Tibial artery (tissue), 4 donors: ENCODE measurements at regions not wholly inside any gene's neighbourhood (a gene's known extent, or its start where the extent isn't known, plus 50 kb on each side); places are given as distances from the start of the nearest gene placed in this dataset.
"Not testable (repeated sequence)": the region's sequence is repeated elsewhere in the genome, so short reads cannot be mapped to it uniquely, and the experiment has no call there.

Experiments used
- DNase-seq, 2 donors: peaks; one replicate each; pipeline ENCODE4 v3.0.0-alpha.2; 2019
- H3K27ac ChIP-seq, 2 donors: fragments of 200-600 bp; sonication (generic) in 1 of 2; 1 replicate in 1 of 2; 2 replicates in 1 of 2; pipeline ENCODE4 v1.5.1; 2018 to 2019; ENCODE audit warnings: mild to moderate bottlenecking in 1 of 2
- H3K27me3 ChIP-seq, 2 donors: fragments of 200-600 bp; sonication (generic) in 1 of 2; one replicate each; pipeline versions ENCODE4 v1.5.1 to v1.6.0; 2016 to 2019
- H3K36me3 ChIP-seq, 3 donors: fragments of 200-600 bp; sonication (generic) in 2 of 3; one replicate each; pipeline ENCODE4 v1.5.1; 2016 to 2019; ENCODE audit warnings: mild to moderate bottlenecking in 2 of 3
- H3K4me1 ChIP-seq, 4 donors: fragments of 200-600 bp; sonication (generic) in 2 of 4; 1 replicate in 3 of 4; 2 replicates in 1 of 4; pipeline ENCODE4 v1.5.1; 2016 to 2019
- H3K4me3 ChIP-seq, 2 donors: fragments of 200-600 bp; sonication (generic) in 1 of 2; 1 replicate in 1 of 2; 2 replicates in 1 of 2; pipeline ENCODE4 v1.5.1; 2018 to 2019; ENCODE audit warnings: mild to moderate bottlenecking in 2 of 2
- H3K9me3 ChIP-seq, 3 donors: fragments of 200-600 bp; sonication (generic) in 1 of 3; one replicate each; pipeline ENCODE4 v1.5.1; 2016 to 2019
- CTCF ChIP-seq, 2 experiments: fragments of 200-600 bp in 1 of 2; fragments of 450-650 bp in 1 of 2; IDR thresholded peaks; one replicate each; pipeline ENCODE4 v1.5.1; 2017 to 2019; ENCODE audit warnings: antibody characterized with exemption in 2 of 2, mild to moderate bottlenecking in 1 of 2, moderate library complexity in 1 of 2
- intact Hi-C: fragments of 100-400 bp; cut with DNase I; formaldehyde crosslinking; loops from one replicate; pipeline ENCODE4 v1.15.0; 2023; ENCODE audit warnings: low total_unique reads

GRCh38 chr9:28976684-28977083 is 1403.4 kb upstream of the C9orf72 start:
- H3K36me3 ChIP-seq: no peaks in the 10 kb centered on the region
- no peaks in the 10 kb centered on the region for H3K4me1 ChIP-seq
- no peak overlapping the region for H3K4me3 ChIP-seq
- DNase-seq: no peak
- no peak overlapping the region for H3K27ac ChIP-seq
- intact Hi-C loops: no loop called here
- no peaks in the 10 kb centered on the region for H3K27me3 ChIP-seq
- no peaks in the 10 kb centered on the region for H3K9me3 ChIP-seq
- TF ChIP-seq CTCF (IDR thresholded peaks at IDR 0.05): no peak

DNA sequence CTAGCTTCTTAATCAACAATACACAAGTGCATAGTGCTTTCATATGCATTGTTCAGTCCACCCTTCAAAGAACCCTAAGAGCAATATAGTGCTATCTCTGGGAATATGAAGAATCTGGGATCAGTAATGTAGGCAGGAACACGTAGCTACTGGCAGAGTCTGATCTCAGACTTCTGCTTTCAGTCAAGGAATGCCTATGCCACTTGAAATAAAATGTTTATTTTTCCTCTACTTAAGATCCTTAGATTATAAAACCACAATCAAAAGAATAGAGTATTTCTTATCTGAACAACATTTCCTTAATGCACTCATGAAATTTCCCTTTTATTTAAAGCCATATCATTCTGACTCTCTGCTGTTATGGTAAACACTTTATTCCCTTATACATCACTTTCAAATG is 1407.8 kb upstream of the C9orf72 start:
- Histone ChIP-seq H3K9me3 (no peaks in the 10 kb centered on the region), H3K36me3 (no peaks in the 10 kb centered on the region), H3K27ac (no peak overlapping the region), H3K27me3 (no peaks in the 10 kb centered on the region), H3K4me3 (no peak overlapping the region), H3K4me1 (no peaks in the 10 kb centered on the region)
- no peak for TF ChIP-seq CTCF (IDR thresholded peaks at IDR 0.05)
- no peak for DNase-seq
- intact Hi-C loops: no loop called here

DNA sequence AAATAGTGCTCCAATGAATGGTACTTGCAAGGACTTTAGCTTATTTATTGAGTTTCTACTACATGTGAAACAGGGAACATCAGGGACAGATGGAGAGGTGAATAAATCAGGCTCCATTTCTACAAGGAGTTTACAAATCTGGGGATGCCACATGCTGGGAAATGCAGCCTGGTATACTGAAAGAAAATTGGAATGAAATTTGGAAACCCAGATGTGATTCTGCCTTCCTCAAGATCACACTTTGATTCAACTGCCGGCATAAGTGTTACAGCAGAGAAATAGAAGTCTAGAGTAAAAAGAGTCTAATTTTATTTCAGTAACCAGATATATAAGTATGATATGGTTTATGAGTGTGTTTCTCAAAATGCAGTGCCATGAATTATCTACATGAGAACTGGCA is 1408.4 kb upstream of the C9orf72 start:
- Histone ChIP-seq H3K4me1 (no peaks in the 10 kb centered on the region), H3K9me3 (no peaks in the 10 kb centered on the region), H3K27me3 (no peaks in the 10 kb centered on the region), H3K36me3 (no peaks in the 10 kb centered on the region), H3K27ac (no peak overlapping the region), H3K4me3 (no peak overlapping the region)
- intact Hi-C loops: no loop called here
- no peak for DNase-seq
- TF ChIP-seq CTCF (IDR thresholded peaks at IDR 0.05): no peak

DNA sequence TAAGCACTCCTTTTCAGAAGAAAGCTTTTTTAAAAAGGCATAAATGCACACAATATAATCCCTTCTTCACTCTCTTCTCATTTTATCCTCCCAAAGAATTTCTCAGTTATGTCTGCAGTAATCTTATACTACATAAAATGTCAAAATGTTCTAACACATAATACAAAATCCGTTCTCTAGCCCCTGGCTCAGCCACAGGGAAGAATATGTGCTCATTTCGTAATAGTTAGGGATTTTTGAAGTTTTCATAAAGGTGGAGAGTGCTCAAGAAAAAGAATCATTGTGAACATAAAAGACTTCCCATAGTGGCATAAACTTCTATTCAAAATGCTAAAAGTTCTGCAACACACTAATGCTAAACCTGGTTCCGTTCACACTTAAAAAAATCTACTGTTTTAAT is 1410.7 kb upstream of the C9orf72 start:
- no peak for TF ChIP-seq CTCF (IDR thresholded peaks at IDR 0.05)
- Histone ChIP-seq H3K27ac (no peak overlapping the region), H3K9me3 (no peaks in the 10 kb centered on the region), H3K27me3 (no peaks in the 10 kb centered on the region), H3K36me3 (no peaks in the 10 kb centered on the region), H3K4me1 (no peaks in the 10 kb centered on the region), H3K4me3 (no peak overlapping the region)
- DNase-seq: no peak
- intact Hi-C loops: no loop called here

DNA sequence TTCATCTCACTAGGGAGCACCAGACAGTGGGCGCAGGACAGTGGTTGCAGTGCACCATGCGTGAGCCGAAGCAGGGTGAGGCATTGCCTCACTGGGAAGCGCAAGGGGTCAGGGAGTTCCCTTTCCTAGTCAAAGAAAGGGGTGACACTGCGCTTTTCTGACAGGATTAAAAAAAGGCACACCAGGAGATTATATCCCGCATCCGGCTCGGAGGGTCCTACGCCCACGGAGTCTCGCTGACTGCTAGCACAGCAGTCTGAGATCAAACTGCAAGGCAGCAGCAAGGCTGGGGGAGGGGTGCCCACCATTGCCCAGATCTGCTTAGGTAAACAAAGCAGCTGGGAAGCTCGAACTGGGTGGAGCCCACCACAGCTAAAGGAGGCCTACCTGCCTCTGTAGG is 1416.7 kb upstream of the C9orf72 start:
- H3K27ac ChIP-seq, H3K4me3 ChIP-seq, intact Hi-C loops: not testable (repeated sequence)

DNA sequence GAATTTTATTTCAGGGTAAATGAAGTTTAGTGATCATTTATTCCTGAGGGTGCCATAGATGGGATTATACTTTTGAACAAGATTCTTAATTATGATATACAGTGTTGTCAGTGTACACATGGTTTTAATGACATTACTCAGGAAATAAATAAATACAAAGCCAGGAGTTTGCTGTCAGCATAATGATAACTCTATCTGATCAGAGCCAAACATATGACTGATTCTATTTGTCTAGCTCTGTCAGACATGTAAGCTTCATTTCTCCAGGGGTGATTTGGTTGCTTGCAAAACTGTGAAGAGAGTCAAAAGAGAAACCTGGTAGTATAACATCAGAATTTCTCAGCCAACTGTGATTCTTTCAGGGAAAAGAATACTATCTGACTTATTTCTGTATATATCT is 1425.8 kb upstream of the C9orf72 start:
- no peak for DNase-seq
- no peak overlapping the region for H3K27ac ChIP-seq
- no peaks in the 10 kb centered on the region for H3K27me3 ChIP-seq
- TF ChIP-seq CTCF (IDR thresholded peaks at IDR 0.05): no peak
- H3K4me1 ChIP-seq: no peaks in the 10 kb centered on the region
- H3K36me3 ChIP-seq: no peaks in the 10 kb centered on the region
- intact Hi-C loops: no loop called here
- H3K4me3 ChIP-seq: no peak overlapping the region
- no peaks in the 10 kb centered on the region for H3K9me3 ChIP-seq

More for the DNA sequence above, 1416.7 kb upstream of the C9orf72 start:
- not testable (repeated sequence) for H3K27me3 ChIP-seq, H3K4me1 ChIP-seq, DNase-seq, H3K36me3 ChIP-seq, H3K9me3 ChIP-seq
